GM18870 (cell line): ENCODE measurements at regions not wholly inside any gene's neighbourhood (a gene's known extent, or its start where the extent isn't known, plus 50 kb on each side); places are given as distances from the start of the nearest gene placed in this dataset.

ENCODE experiments used
- ATAC-seq: cut with Tn5 transposase; IDR thresholded peaks from one replicate; pipeline ENCODE4 v1.9.1; 2021; ENCODE audit warnings: moderate library complexity; ENCODE audit not compliant: unreplicated experiment

DNA sequence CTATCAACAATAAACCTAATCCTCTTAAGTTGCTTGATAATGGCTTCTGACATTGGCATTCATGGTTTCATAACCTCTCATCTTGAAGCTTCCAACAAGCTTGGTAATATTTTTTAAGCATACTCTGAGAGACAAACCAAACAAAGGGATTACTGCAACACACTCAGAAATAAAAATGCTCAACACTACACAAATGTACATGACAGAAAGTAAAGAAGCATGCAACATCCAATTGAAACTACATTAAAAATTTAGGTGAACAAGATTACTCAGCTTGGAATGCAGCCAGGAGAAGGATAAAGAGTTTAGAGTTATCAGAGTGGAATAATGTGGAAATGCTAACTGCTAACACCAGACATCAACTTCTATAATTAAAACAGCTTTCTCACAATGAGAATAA, 1136.6 kb upstream of the PABPC4L start:
- ATAC-seq: no peak

DNA sequence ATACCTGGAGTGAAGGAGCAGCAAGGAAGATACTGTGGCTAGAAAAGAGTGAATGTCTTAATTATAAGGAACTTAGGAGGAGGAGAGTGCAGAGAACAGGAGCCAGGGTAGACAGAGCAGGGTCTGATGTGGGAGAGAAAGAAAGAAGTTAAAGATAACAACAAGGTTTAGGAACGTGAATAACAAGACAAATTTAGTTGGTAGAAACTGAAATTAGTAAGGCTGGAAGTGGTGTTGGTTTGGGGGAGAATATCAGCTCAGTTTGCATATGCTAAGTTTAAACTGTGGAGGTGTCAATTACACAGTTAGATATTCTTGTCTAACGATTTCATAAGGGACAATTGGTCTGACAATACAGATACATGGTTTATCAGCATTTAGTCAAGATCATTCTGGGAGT, 1123.7 kb upstream of the PABPC4L start:
- ATAC-seq: no peak

GRCh38 chr4:135319685-135320084, 1118.1 kb upstream of the PABPC4L start:
- ATAC-seq: no peak

GRCh38 chr4:135316266-135316779, 1114.7 kb upstream of the PABPC4L start:
- ATAC-seq: no peak

GRCh38 chr4:135290136-135290535, 1088.5 kb upstream of the PABPC4L start:
- ATAC-seq: no peak

- ATAC-seq: no peak
Measured at GRCh38 chr4:135283934-135284333, 1082.3 kb upstream of the PABPC4L start.

DNA sequence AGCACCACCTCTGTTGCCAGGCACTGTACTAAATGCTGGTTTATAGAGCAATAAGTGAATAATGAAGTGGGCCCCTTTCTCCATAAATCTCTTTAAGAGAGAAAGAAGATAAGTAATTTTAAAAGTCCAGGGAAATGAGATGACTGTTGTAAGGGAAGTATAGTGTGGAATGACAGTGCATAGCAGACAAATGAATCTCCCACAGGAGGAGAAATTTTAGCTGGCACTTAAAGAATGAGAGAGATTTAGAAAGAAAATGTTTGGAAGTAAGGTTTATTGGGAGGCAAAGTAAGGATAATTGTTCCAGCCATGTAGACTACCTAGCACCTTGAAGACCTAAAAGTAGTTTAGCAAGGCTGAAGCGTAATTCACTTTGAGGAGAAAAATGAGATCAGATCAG, 1081.1 kb upstream of the PABPC4L start:
- no peak for ATAC-seq

- no peak for ATAC-seq
Measured at GRCh38 chr4:135281230-135281629, 1079.6 kb upstream of the PABPC4L start.

- ATAC-seq: no peak
Measured at GRCh38 chr4:135277980-135278315, 1076.4 kb upstream of the PABPC4L start.

- no peak for ATAC-seq
Measured at GRCh38 chr4:135277068-135277979, 1075.7 kb upstream of the PABPC4L start.

DNA sequence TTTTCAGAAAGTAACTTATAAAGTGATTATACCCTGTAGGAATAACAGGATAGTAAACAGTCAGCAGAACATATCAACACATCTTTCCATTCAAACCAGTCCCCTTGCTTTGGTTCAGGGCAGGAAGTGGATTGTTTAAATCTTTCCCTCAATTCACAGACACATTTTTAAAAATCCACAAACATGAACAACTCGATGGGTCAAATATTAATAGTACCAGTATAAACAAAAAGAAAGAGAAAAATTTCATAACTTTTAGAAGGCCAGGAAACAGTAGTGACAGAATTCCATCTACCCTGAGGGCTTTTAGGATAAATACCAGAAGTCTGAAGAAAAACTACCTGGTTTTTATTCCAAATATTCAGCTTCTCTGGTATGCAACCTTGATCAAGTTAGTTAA, 1072.8 kb upstream of the PABPC4L start:
- ATAC-seq: no peak

GRCh38 chr4:135269125-135269890, 1067.7 kb upstream of the PABPC4L start:
- ATAC-seq: peak; percentile 66

GRCh38 chr4:135268369-135268768, 1066.8 kb upstream of the PABPC4L start:
- no peak for ATAC-seq

GRCh38 chr4:135267148-135267865, 1065.7 kb upstream of the PABPC4L start:
- ATAC-seq: no peak

DNA sequence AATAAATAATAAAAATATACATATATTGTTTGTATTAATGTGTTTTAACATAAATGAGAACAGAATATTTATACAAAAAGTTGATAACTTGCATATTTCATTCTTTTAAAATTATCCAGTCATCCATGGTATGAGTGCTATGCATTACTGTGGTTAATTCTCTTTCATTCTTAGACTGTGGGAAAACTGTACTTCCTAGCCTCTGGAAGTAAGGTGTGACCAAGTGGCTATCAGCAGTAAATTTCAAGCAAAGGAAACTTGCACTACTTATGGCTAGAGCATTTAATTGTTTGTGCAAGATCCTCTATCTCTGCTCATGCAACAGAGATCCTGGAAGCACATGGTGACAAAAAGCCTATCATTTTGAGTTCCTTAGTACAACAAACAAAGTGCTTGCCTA, 1054.5 kb upstream of the PABPC4L start:
- ATAC-seq: no peak

- no peak for ATAC-seq
Measured at GRCh38 chr4:135250040-135250439, 1048.5 kb upstream of the PABPC4L start.

DNA sequence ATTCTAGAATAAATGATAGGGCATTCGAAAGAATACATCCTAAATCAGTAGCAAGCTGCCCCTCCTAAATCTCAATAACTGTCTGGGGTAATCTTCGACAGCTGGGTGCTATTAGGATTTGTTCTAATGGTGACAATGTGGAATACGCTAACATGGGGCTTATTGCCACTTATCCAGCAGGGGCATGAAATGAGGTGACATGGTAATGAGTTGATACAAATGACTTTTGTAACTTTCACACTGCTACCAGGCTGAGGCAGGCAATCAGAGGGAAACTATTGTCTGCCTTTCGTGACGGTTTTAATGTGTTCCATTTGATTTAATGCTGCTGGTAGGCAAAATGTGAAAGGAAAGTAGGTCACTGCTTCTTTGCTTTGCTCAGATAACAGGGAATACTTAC, 1047.4 kb upstream of the PABPC4L start:
- no peak for ATAC-seq

DNA sequence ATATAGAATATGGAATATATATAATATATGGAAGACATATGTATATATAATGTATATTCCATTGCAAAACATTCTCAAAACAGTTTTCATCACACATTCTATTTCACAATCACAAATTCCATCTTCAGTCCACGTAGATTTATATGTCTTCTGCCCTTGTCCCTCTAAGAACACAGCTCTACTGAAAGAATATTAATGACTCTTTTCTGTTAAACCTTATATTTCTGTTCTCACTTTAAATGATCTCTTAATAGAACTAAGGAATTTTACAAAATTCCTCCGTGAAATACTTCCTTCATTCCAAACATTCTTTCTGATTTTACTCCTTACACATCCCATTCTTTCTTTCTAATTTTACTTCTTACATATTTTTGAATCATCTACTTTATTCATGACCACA, 1043.1 kb upstream of the PABPC4L start:
- no peak for ATAC-seq

- no peak for ATAC-seq
Measured at GRCh38 chr4:135244056-135244455, 1042.5 kb upstream of the PABPC4L start.

GRCh38 chr4:135240796-135241195, 1039.2 kb upstream of the PABPC4L start:
- ATAC-seq: no peak

GRCh38 chr4:135239964-135240363, 1038.4 kb upstream of the PABPC4L start:
- no peak for ATAC-seq
